ENCODE measurements at regions not wholly inside any gene's neighbourhood (a gene's known extent, or its start where the extent isn't known, plus 50 kb on each side); places are given as distances from the start of the nearest gene placed in this dataset.

DNA sequence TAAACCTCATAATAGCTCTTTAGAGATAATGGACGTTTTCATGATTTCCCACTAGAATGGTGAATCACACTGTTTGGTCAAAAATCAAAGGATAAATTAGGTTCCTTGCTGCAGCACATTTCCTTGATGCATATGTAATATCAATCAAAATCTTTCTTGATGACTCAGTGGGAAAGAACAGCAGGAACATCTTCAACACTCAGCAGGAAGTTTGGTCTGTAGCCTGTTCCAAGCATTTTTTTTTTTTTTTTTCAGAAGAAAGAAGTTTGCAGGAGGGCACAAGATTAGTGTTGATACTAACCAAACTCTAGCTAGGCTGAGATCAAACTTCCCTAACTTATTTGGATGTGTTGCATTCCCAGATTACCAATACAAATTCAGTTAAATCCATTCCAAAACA, 1529.8 kb downstream of the FAM181B start:
- ATAC-seq (no peak), FAIRE-seq (no peak), DNase-seq (ENCODE audit: low read depth, low spot score) (no peak)
- POLR2A ChIA-PET: no interaction called here
- no peak overlapping the region for H3K9ac ChIP-seq (ENCODE audit: control insufficient read depth, insufficient read depth, low read length)
- H3K27me3 ChIP-seq (replicated peaks in 1 of 2; ENCODE audit: control insufficient read depth in 2 of 2, insufficient read depth in 2 of 2, low read length in 1 of 2): no peaks in the 10 kb centered on the region
- H3K4me1 ChIP-seq (ENCODE audit: control insufficient read depth, insufficient read depth, low read length): no peaks in the 10 kb centered on the region
- no peaks in the 10 kb centered on the region for H4K20me1 ChIP-seq (ENCODE audit: control insufficient read depth, insufficient read depth)
- SMC1A ChIA-PET (ENCODE audit: uncharacterized antibody, unreplicated experiment): no interaction called here
- H3K36me3 ChIP-seq (ENCODE audit: control insufficient read depth in 2 of 2, insufficient read depth in 2 of 2, low read length in 1 of 2): no peaks in the 10 kb centered on the region
- CTCF ChIA-PET: no interaction called here
- H3K4me2 ChIP-seq (ENCODE audit: control insufficient read depth, insufficient read depth): no peak overlapping the region
- no peaks in the 10 kb centered on the region for H3K79me2 ChIP-seq (ENCODE audit: control insufficient read depth, insufficient read depth, low read length)
- WGBS (ENCODE audit: insufficient coverage, insufficient replicate concordance, low lambda C conversion rate, missing lambda C conversion rate): 0% methylated on average over 1 of the region's 1 CpG
- in situ Hi-C loops (cut with MboI) (no loop called here), intact Hi-C loops (cut with micrococcal nuclease; ENCODE audit: unreplicated experiment) (no loop called here)
- BruUV-seq (replicated peaks): no TSS peak
- H3K4me3 ChIP-seq: no peak overlapping the region
- no peak overlapping the region for H3K27ac ChIP-seq (ENCODE audit: control insufficient read depth, insufficient read depth)
- RAD21 ChIA-PET (ENCODE audit: unreplicated experiment): no interaction called here
- no peaks in the 10 kb centered on the region for H3K9me3 ChIP-seq (replicated peaks; ENCODE audit: control insufficient read depth, insufficient read depth, low read length)
- no peak overlapping the region for H2AFZ ChIP-seq (ENCODE audit: control insufficient read depth, low read depth, low read length)
- TF ChIP-seq MAX (IDR thresholded peaks at IDR 0.05; ENCODE audit: low read depth, low read length) (no peak), PRDM15 (CRISPR knock-in tag; IDR thresholded peaks at IDR 0.05) (no peak), EGR1 (IDR thresholded peaks at IDR 0.05; ENCODE audit: borderline replicate concordance in 1 of 2, low read depth in 2 of 2, low read length in 2 of 2) (no peak), SMC3 (IDR thresholded peaks at IDR 0.05; ENCODE audit: borderline replicate concordance, low read length) (no peak), RUNX3 (IDR thresholded peaks at IDR 0.05; ENCODE audit: low read length) (no peak), NR2F1 (conservative IDR thresholded peaks at IDR 0.05) (no peak), KAT2A (conservative IDR thresholded peaks at IDR 0.05; ENCODE audit: control insufficient read depth, low read depth, low read length) (no peak), NRF1 (conservative IDR thresholded peaks at IDR 0.05; ENCODE audit: low read depth, low read length) (no peak), CEBPB (IDR thresholded peaks at IDR 0.05; ENCODE audit: borderline replicate concordance in 1 of 2, low read depth in 2 of 2, low read length in 2 of 2) (no peak), ETV6 (conservative IDR thresholded peaks at IDR 0.05 in 1 of 2, IDR thresholded peaks at IDR 0.05 in 1 of 2; ENCODE audit: borderline replicate concordance in 1 of 2, low read depth in 1 of 2) (no peak), BCL11A (IDR thresholded peaks at IDR 0.05; ENCODE audit: low read depth, low read length) (no peak), BACH1 (IDR thresholded peaks at IDR 0.05; ENCODE audit: borderline replicate concordance) (no peak), ZZZ3 (IDR thresholded peaks at IDR 0.05; ENCODE audit: control insufficient read depth, insufficient read length, low read depth) (no peak)
- TF ChIP-seq, protein P1, sequence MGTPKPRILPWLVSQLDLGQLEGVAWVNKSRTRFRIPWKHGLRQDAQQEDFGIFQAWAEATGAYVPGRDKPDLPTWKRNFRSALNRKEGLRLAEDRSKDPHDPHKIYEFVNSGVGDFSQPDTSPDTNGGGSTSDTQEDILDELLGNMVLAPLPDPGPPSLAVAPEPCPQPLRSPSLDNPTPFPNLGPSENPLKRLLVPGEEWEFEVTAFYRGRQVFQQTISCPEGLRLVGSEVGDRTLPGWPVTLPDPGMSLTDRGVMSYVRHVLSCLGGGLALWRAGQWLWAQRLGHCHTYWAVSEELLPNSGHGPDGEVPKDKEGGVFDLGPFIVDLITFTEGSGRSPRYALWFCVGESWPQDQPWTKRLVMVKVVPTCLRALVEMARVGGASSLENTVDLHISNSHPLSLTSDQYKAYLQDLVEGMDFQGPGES (IDR thresholded peaks at IDR 0.05): no peak
- TF ChIP-seq, protein P2, sequence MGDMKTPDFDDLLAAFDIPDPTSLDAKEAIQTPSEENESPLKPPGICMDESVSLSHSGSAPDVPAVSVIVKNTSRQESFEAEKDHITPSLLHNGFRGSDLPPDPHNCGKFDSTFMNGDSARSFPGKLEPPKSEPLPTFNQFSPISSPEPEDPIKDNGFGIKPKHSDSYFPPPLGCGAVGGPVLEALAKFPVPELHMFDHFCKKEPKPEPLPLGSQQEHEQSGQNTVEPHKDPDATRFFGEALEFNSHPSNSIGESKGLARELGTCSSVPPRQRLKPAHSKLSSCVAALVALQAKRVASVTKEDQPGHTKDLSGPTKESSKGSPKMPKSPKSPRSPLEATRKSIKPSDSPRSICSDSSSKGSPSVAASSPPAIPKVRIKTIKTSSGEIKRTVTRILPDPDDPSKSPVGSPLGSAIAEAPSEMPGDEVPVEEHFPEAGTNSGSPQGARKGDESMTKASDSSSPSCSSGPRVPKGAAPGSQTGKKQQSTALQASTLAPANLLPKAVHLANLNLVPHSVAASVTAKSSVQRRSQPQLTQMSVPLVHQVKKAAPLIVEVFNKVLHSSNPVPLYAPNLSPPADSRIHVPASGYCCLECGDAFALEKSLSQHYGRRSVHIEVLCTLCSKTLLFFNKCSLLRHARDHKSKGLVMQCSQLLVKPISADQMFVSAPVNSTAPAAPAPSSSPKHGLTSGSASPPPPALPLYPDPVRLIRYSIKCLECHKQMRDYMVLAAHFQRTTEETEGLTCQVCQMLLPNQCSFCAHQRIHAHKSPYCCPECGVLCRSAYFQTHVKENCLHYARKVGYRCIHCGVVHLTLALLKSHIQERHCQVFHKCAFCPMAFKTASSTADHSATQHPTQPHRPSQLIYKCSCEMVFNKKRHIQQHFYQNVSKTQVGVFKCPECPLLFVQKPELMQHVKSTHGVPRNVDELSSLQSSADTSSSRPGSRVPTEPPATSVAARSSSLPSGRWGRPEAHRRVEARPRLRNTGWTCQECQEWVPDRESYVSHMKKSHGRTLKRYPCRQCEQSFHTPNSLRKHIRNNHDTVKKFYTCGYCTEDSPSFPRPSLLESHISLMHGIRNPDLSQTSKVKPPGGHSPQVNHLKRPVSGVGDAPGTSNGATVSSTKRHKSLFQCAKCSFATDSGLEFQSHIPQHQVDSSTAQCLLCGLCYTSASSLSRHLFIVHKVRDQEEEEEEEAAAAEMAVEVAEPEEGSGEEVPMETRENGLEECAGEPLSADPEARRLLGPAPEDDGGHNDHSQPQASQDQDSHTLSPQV (IDR thresholded peaks at IDR 0.05): no peak
